NCI-H460 (cell line): ENCODE measurements at regions not wholly inside any gene's neighbourhood (a gene's known extent, or its start where the extent isn't known, plus 50 kb on each side); places are given as distances from the start of the nearest gene placed in this dataset.

ENCODE experiments used
- DNase-seq: peaks from one replicate; pipeline ENCODE4 v3.0.0-alpha.2; 2016; ENCODE audit warnings: low read depth; ENCODE audit errors: extremely low read depth

- no peak for DNase-seq
Observed at GRCh38 chr2:40896358-40896757, 444.5 kb upstream of the SLC8A1 start.

- no peak for DNase-seq
Observed at GRCh38 chr2:40914666-40915065, 462.8 kb upstream of the SLC8A1 start.

- no peak for DNase-seq
Observed at GRCh38 chr2:40915651-40916050, 463.8 kb upstream of the SLC8A1 start.

- DNase-seq, result no peak
Observed at GRCh38 chr2:40935349-40935748, 483.5 kb upstream of the SLC8A1 start.

- no peak for DNase-seq
Observed at GRCh38 chr2:40937284-40937683, 485.4 kb upstream of the SLC8A1 start.

GRCh38 chr2:40953341-40953740 is 501.5 kb upstream of the SLC8A1 start:
- no peak for DNase-seq

GRCh38 chr2:40955042-40955441 is 503.2 kb upstream of the SLC8A1 start:
- no peak for DNase-seq

GRCh38 chr2:40955635-40956034 is 503.7 kb upstream of the SLC8A1 start:
- DNase-seq, result no peak

- DNase-seq, result no peak
Observed at GRCh38 chr2:40957508-40957907, 505.6 kb upstream of the SLC8A1 start.

GRCh38 chr2:40962026-40962425 is 510.1 kb upstream of the SLC8A1 start:
- DNase-seq, result no peak

GRCh38 chr2:40964509-40965250 is 512.8 kb upstream of the SLC8A1 start:
- no peak for DNase-seq

GRCh38 chr2:40967451-40967850 is 515.6 kb upstream of the SLC8A1 start:
- no peak for DNase-seq

GRCh38 chr2:40975151-40975550 is 523.3 kb upstream of the SLC8A1 start:
- DNase-seq, result no peak

- no peak for DNase-seq
Observed at GRCh38 chr2:40997362-40997761, 545.5 kb upstream of the SLC8A1 start.

- no peak for DNase-seq
Observed at GRCh38 chr2:41000374-41000773, 548.5 kb upstream of the SLC8A1 start.

- no peak for DNase-seq
Observed at GRCh38 chr2:41000906-41001305, 549.0 kb upstream of the SLC8A1 start.

GRCh38 chr2:41004700-41005099 is 552.8 kb upstream of the SLC8A1 start:
- no peak for DNase-seq

- DNase-seq, result no peak
Observed at GRCh38 chr2:41020358-41020757, 568.5 kb upstream of the SLC8A1 start.

GRCh38 chr2:41024816-41025215 is 572.9 kb upstream of the SLC8A1 start:
- DNase-seq, result no peak

- no peak for DNase-seq
Observed at GRCh38 chr2:41026613-41027012, 574.7 kb upstream of the SLC8A1 start.

GRCh38 chr2:41027095-41027494 is 575.2 kb upstream of the SLC8A1 start:
- DNase-seq, result no peak

GRCh38 chr2:41031282-41031681 is 579.4 kb upstream of the SLC8A1 start:
- DNase-seq, result no peak

GRCh38 chr2:41032715-41033114 is 580.8 kb upstream of the SLC8A1 start:
- no peak for DNase-seq
